Type B pancreatic cell (in vitro differentiated cells): ENCODE measurements at regions not wholly inside any gene's neighbourhood (a gene's known extent, or its start where the extent isn't known, plus 50 kb on each side); places are given as distances from the start of the nearest gene placed in this dataset.

Source experiments
- DNase-seq: peaks from one replicate; pipeline ENCODE4 v3.0.0; 2021; ENCODE audit warnings: mixed read lengths; ENCODE audit not compliant: unreplicated experiment; ENCODE audit errors: extremely low spot score
- H3K27ac Mint-ChIP-seq: 2 replicates; pipeline ENCODE4 v1.8.0; 2021; ENCODE audit warnings: mild to moderate bottlenecking, mixed read lengths
- H3K27me3 Mint-ChIP-seq: 2 replicates; pipeline ENCODE4 v1.8.0; 2021; ENCODE audit warnings: mixed read lengths
- H3K36me3 Mint-ChIP-seq: 2 replicates; pipeline ENCODE4 v1.8.0; 2021; ENCODE audit warnings: mixed read lengths
- H3K4me1 Mint-ChIP-seq: one replicate; pipeline ENCODE4 v1.8.0; 2021; ENCODE audit warnings: mixed read lengths; ENCODE audit not compliant: unreplicated experiment
- H3K4me3 Mint-ChIP-seq: 2 replicates; pipeline ENCODE4 v1.8.0; 2021; ENCODE audit warnings: mild to moderate bottlenecking, mixed read lengths
- H3K9me3 Mint-ChIP-seq: 2 replicates; pipeline ENCODE4 v1.8.0; 2021; ENCODE audit warnings: mixed read lengths
- CTCF ChIP-seq: fragments of 200-600 bp; sonication (generic); conservative IDR thresholded peaks from 2 replicates; pipeline ENCODE4 v1.5.0; 2021; ENCODE audit warnings: antibody characterized with exemption, mild to moderate bottlenecking

GRCh38 chr12:13270817-13271216 is 74.3 kb downstream of the EMP1 start:
- Mint-ChIP-seq H3K9me3 (peaks cover 6% of the 10 kb centered on the region), H3K27ac (no peak overlapping the region), H3K36me3 (no peaks in the 10 kb centered on the region), H3K4me1 (peaks cover 6% of the 10 kb centered on the region), H3K4me3 (no peak overlapping the region), H3K27me3 (peaks cover 31% of the 10 kb centered on the region)
- DNase-seq = no peak
- no peak for TF ChIP-seq CTCF
